Liver (tissue), 3 donors: ENCODE measurements at regions not wholly inside any gene's neighbourhood (a gene's known extent, or its start where the extent isn't known, plus 50 kb on each side); places are given as distances from the start of the nearest gene placed in this dataset.

Source experiments
- ATF3 ChIP-seq: IDR thresholded peaks from 2 replicates; pipeline ENCODE4 v1.6.1; 2016; ENCODE audit warnings: antibody characterized with exemption
- CTCF ChIP-seq: fragments of 150-350 bp; IDR thresholded peaks from 2 replicates; pipeline ENCODE4 v1.5.1; 2017; ENCODE audit warnings: improper control_type of control experiment, low read depth, low read length; ENCODE audit not compliant: missing input control
- EGR1 ChIP-seq, 2 donors: IDR thresholded peaks; 2 replicates each; pipeline ENCODE4 v1.6.1; 2016 to 2018; ENCODE audit warnings: antibody characterized with exemption in 2 of 2, low read depth in 2 of 2
- YY1 ChIP-seq: IDR thresholded peaks from 2 replicates; pipeline ENCODE4 v1.6.1; 2016; ENCODE audit warnings: antibody characterized with exemption, mild to moderate bottlenecking
- TF ChIP-seq, protein P1 (sequence below): IDR thresholded peaks from 2 replicates; pipeline ENCODE4 v1.6.1; 2016; ENCODE audit warnings: antibody characterized with exemption
- donor health status: healthy.
- donor health status: healthy.

- TF ChIP-seq CTCF (no peak), ATF3 (no peak), EGR1 (IDR thresholded peaks at IDR 0.05; ENCODE audit: low read depth in 2 of 2) (no peak), YY1 (no peak)
- TF ChIP-seq, protein P1, sequence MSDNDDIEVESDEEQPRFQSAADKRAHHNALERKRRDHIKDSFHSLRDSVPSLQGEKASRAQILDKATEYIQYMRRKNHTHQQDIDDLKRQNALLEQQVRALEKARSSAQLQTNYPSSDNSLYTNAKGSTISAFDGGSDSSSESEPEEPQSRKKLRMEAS: no peak
Observed at GRCh38 chr3:43196721-43197120, 89.6 kb upstream of the SNRK start.
